ENCODE measurements at regions not wholly inside any gene's neighbourhood (a gene's known extent, or its start where the extent isn't known, plus 50 kb on each side); places are given as distances from the start of the nearest gene placed in this dataset.
"Not testable (repeated sequence)": the region's sequence is repeated elsewhere in the genome, so short reads cannot be mapped to it uniquely, and the experiment has no call there.

DNA sequence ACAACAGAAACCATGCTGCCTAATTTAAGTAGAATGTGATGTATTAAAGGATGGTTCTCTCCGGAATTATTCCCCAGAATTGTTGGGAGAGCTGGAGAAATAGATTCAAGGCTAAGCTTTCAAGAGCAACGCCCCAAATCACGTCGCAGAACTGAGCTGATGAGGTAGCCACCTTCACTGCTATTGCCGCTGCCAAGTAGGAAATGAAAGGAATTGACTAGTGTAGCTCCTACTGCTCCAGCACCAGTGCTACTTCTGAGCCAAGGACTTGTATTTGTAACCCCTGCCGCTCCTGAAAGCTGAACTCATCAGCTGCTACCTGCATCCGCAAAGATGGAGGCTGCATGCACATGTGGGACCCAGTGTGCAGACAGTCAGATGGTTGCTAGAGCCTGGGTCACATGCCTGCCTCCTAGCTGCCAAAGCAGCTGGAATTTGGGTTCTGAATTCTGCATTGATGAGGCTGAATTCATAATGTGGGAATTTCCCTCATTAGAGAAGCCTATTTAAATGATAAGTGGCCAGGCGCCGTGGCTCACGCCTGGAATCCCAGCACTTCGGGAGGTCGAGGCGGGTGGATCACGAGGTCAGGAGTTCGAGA is 173.9 kb downstream of the PDGFRA start:
- DNase-seq, result no peak
- H3K9me3 ChIP-seq, result no peaks in the 10 kb centered on the region
- H3K27me3 ChIP-seq, result no peaks in the 10 kb centered on the region
- intact Hi-C loops (cut with DNase I), result no loop called here
- no peak for TF ChIP-seq CTCF (IDR thresholded peaks at IDR 0.05)
- no peak for ATAC-seq
- H3K4me3 ChIP-seq, result no peak overlapping the region
- no peak overlapping the region for H3K27ac ChIP-seq
- peaks cover 0 to 4% of the 10 kb centered on the region in 2 donors for H3K4me1 ChIP-seq
- H3K36me3 ChIP-seq, result no peaks in the 10 kb centered on the region

DNA sequence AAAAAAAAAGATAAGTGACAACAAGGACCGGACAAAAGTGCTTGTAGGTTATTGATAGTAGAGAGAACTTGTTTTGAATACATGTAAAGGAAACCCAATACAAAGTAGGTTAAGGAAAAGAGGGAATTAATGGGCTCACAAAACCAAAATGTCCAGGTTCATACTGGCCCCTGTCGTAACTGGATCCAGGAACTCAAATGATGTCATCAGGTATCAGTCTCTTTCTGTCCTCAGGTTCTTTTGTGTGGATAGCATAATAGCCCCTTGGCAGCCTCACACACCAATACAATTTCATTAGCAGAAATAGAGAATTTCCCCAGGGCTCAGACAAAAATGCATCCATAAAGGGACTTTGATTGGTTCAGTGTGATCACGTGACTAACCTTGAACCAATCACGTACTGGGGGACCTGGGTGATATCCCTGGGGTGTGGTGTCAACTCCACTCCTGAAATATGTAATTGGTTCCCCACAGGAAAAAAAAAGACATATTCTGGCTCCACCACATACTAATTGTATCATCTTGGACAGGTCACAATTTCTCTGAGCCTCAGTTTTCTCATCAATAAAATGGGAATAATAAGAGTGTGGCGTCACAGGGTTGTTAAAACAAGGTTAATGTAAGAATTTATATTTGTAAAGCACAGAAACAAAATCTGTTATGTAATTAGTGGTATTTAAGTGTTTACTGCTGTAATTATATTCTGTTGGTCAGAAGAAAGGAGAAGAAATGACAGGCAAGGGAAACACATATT is 174.8 kb downstream of the PDGFRA start:
- H3K9me3 ChIP-seq, result no peaks in the 10 kb centered on the region
- no peaks in the 10 kb centered on the region for H3K27me3 ChIP-seq
- no peak overlapping the region for H3K4me3 ChIP-seq
- no peaks in the 10 kb centered on the region for H3K4me1 ChIP-seq
- DNase-seq (no peak), ATAC-seq (no peak)
- TF ChIP-seq CTCF (IDR thresholded peaks at IDR 0.05), result no peak
- intact Hi-C loops (cut with DNase I), result no loop called here
- no peak overlapping the region for H3K27ac ChIP-seq
- H3K36me3 ChIP-seq, result no peaks in the 10 kb centered on the region

- ATAC-seq; H3K36me3 ChIP-seq; H3K4me3 ChIP-seq; DNase-seq; intact Hi-C loops (cut with DNase I); H3K9me3 ChIP-seq; H3K4me1 ChIP-seq; H3K27me3 ChIP-seq: not testable (repeated sequence)
- peak overlapping the region in 1 of 2 donors; percentile 65 for H3K27ac ChIP-seq
Measured at GRCh38 chr4:54409270-54409817, 180.3 kb downstream of the PDGFRA start.

GRCh38 chr4:54414545-54414944 is 185.5 kb downstream of the PDGFRA start:
- Histone ChIP-seq H3K9me3 (peaks cover 0 to 12% of the 10 kb centered on the region in 2 donors), H3K27me3 (no peaks in the 10 kb centered on the region), H3K27ac (no peak overlapping the region), H3K36me3 (no peaks in the 10 kb centered on the region), H3K4me1 (no peaks in the 10 kb centered on the region), H3K4me3 (no peak overlapping the region)
- intact Hi-C loops (cut with DNase I), result no loop called here
- ATAC-seq, result no peak
- no peak for DNase-seq
- TF ChIP-seq CTCF (IDR thresholded peaks at IDR 0.05), result no peak

DNA sequence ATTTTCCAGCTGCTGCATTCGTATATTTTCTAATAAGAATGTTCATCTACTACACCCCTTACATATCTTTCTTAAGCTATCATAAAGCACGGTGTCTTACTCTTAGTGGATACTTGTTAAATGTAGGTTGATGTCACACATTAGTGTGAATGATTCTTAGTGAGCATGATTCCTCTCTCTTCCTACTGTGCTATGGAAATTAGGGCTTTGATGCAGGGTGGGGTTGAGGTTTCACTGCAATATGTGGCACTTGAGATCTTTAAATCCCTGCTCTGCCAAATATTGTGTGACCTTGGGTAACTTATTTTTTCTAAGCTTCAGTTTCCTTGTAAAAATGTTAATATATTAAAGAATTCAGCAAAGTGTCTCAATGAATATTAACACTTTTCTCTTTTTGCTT is 188.4 kb downstream of the PDGFRA start:
- ATAC-seq (no peak), DNase-seq (no peak)
- no peak for TF ChIP-seq CTCF (IDR thresholded peaks at IDR 0.05)
- Histone ChIP-seq H3K27ac (no peak overlapping the region), H3K27me3 (no peaks in the 10 kb centered on the region), H3K36me3 (no peaks in the 10 kb centered on the region), H3K4me3 (no peak overlapping the region), H3K9me3 (peaks cover 0 to 20% of the 10 kb centered on the region in 2 donors), H3K4me1 (no peaks in the 10 kb centered on the region)
- intact Hi-C loops (cut with DNase I), result no loop called here

Data from left lung (tissue), 4 donors.